Colon (tissue), 2 donors: ENCODE measurements at regions not wholly inside any gene's neighbourhood (a gene's known extent, or its start where the extent isn't known, plus 50 kb on each side); places are given as distances from the start of the nearest gene placed in this dataset.
"Not testable (repeated sequence)": the region's sequence is repeated elsewhere in the genome, so short reads cannot be mapped to it uniquely, and the experiment has no call there.

Experiments
- FAIRE-seq: peaks from 2 replicates; lab custom pipeline; 2012; peaks lifted over from hg19 to GRCh38; lab: Jason Lieb, UNC
- donor health status: control.
- donor health status: control.

GRCh38 chr1:29933067-29933466 lies 696.7 kb downstream of the PTPRU start:
- FAIRE-seq, result no peak

GRCh38 chr1:29932626-29933025 lies 696.3 kb downstream of the PTPRU start:
- FAIRE-seq, result no peak

DNA sequence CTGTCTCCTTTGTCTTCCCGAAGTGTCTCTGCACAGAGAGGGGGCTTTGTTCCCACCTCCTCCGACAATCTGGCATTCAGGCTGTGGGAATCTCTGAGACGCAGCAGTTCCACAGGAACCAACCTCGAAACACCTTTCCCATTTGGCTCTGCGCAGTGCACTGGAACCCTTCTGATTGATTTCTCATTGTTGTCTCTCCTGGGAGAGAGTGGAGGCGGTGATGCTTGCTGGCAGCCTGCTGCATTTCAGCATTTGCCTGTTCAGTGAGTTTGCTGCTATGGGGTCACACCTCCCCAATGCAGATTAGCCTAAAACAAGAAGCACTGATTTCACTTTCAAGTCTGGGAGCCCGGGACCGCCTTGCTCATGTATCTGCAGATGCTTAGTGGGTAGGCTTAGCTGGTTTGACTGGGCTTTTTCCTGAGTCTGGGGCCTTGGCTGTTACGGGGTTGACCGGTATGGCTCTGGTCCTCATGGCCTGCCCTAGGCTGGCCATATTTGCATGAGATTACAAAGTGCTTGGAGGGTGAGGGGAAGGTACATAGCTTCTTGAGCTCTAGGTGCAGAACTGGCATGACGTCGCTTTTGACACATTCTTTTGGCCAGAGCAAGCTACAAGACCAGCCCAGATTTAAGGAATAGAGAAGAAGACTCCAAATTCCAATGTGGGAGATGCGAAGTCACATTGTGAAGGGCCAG lies 695.3 kb downstream of the PTPRU start:
- no peak for FAIRE-seq

- FAIRE-seq, result no peak
Measured at GRCh38 chr1:29925058-29925457, 688.7 kb downstream of the PTPRU start.

DNA sequence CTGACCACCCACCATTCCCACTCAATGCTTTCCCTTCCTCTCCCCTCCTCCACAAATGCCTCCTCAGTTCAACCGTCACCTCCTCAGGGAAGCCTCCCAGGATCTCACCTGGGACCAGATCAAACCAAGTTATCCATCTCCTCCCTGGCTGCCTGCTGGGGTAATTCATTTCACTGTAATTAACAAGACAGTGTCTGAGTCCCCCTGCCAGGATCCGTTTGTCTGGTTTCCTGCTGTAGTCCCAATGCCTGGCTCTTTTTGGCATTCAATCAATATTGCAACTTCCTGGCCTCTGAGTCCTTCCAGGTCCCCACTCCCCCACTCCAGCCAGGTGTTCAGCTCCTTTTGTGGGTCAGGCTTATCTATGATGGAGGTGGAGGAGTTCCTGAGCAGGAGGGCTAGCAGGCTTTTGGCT lies 687.7 kb downstream of the PTPRU start:
- FAIRE-seq, result no peak

DNA sequence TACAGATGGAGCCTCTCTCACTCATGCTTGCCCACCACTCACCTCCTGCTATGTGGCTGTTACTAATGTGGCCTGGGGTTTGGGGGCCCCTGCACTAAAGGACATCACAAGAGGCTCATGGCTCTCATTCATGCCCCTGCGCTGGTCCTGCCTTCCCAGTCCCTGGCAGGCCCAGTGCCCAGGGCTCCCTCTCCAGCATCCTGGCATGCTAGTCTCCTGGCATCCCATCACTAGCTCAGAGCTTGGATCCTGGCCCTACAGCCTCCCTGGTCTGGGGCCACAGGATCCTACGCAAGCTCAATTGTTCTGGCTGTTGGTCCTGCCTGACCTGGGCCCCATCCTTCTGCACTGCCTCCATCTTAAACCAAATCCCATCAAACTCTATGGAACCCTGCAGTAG lies 685.4 kb downstream of the PTPRU start:
- FAIRE-seq, result no peak

- no peak for FAIRE-seq
Measured at GRCh38 chr1:29920784-29921183, 684.5 kb downstream of the PTPRU start.

GRCh38 chr1:29920316-29920715 lies 684.0 kb downstream of the PTPRU start:
- no peak for FAIRE-seq

DNA sequence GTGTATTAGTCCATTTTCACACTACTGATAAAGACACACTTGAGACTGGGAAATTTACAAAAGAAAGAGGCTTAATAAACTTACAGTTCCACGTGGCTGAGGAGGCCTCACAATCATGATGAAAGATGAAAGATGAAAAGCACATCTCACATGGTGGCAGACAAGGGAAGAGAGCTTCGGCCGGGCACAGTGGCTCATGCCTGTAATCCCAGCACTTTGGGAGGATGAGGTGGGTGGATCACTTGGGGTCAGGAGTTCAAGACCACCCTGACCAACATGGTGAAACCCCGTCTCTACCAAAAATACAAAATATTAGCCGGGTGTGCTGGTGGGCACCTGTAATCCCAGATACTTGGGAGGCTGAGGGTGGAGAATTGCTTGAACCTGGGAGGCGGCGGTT lies 682.7 kb downstream of the PTPRU start:
- not testable (repeated sequence) for FAIRE-seq

- no peak for FAIRE-seq
Measured at GRCh38 chr1:29916656-29917369, 680.5 kb downstream of the PTPRU start.

- FAIRE-seq, result no peak
Measured at GRCh38 chr1:29914936-29915335, 678.6 kb downstream of the PTPRU start.

GRCh38 chr1:29912425-29912824 lies 676.1 kb downstream of the PTPRU start:
- FAIRE-seq, result no peak

DNA sequence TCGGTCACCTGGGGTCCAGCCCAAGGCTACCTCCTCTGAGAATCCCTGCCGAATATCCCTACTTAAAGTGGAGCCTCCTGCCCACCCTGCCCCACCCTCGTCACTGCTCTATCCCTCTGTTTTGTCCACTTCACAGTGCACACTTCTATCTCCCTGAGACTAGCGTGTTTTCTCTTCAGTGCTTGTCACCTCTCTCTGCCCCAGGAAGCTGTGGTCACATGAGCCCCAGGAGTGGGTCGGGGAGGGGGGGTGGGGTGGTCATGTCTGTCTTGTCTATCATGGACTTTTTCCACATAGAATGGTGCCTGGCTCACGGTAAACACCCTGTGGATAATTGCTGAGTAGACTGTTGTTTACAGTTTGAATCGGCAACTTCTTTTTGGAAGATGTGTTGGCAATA lies 673.6 kb downstream of the PTPRU start:
- no peak for FAIRE-seq

DNA sequence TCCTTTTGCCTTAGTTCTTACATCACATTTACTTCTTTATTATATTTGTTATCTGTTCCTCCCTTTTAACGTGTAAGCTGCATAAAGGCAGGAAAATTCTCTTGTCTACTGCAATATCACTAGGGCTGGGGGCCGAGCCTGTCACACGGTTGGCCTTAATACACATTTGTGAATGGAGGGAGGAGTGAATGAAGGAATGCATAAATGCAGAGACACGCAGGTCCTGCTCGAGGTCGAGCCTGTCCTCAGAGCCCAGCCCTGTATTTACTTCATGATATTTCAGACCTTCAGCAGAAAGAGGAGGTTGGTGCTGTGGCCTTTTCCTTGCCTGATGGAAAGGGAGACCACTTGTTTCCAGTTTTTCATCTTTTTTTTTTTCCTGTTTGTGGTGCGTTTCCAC lies 671.3 kb downstream of the PTPRU start:
- FAIRE-seq, result no peak

- no peak for FAIRE-seq
Measured at GRCh38 chr1:29906927-29907326, 670.6 kb downstream of the PTPRU start.

DNA sequence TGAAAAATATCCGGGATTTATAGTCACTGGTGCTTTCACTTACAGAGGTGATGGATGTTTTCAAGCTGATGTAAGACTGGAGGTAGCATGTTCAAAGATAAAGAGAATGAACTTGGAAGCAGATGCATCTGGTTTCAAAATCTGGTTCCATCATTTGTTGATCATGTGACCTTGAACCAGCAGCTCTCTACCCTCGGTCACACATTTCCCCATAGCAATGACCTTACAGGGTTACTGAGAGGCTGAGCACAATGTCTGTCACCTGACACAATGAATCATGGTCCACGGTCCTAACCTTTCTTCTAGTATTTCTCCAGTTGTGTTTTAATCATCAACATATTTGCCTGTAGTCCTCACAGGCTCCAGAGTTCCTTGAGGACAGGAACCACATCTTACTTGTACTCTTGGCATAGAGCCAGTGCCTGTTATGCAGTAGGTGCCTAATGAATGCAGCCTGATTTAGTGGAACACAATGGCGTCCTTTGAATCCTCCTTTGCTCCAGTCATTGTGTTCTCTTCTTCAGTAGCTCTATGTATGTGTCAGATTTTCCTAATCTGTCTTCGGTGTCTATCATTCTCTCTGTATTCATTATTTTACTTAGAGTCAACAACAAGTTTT lies 667.3 kb downstream of the PTPRU start:
- FAIRE-seq, result no peak

DNA sequence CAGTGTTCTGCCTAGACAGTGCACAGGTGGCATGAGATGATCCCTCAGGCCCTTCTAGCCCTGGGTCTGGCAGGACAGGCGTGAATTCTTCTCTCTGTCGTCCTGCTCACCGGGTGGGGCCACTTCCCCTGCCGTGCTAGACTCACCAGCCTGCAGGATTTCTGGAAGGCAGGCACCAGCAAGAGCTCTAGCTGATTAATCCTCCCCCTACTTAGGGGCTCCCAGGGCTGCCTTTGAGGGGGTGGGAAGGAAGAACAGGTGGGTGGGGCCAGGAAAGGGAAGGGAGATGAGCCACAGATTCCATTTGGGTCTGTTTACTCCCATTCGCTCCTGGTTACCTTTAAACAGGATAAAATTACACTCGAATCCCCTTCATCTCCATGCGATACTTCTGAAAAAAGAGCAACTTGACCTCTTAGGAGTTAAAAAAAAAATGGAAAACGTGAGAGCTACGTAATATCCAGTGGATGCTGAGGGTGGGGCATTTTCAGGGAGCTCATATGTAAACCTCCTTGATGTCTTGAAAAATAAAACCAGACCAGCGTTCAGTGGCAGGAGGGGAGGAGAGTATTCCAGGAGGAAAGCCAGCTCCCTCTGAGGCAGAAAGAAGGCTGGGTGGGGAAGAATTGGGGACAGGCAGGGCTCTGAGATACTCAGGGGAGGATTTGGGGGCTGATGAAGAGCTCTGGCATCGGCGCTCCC lies 665.5 kb downstream of the PTPRU start:
- no peak for FAIRE-seq

DNA sequence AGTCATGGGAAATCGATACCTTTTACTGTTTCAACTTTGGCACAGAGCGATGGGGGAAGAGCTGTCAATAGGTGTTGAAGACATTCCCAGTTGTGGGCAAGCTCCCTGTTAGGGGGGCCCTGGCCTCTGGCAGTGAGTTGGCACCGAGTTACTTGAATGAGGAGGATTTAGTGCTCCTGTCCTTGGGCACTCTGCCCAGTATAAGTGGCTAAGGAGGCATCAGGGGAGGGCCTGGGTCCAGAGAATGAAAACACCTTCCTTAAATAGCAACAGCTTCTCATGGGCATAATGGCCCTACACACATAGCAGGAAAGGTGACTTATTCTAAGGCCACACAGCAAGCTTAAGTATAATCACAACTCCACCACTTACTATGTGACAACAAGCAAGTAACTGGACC lies 664.4 kb downstream of the PTPRU start:
- no peak for FAIRE-seq

- no peak for FAIRE-seq
Measured at GRCh38 chr1:29900104-29900679, 663.9 kb downstream of the PTPRU start.

- FAIRE-seq, result no peak
Measured at GRCh38 chr1:29896791-29897714, 660.7 kb downstream of the PTPRU start.

GRCh38 chr1:29896300-29896699 lies 660.0 kb downstream of the PTPRU start:
- no peak for FAIRE-seq
